GM23248 (cell line): ENCODE measurements at regions not wholly inside any gene's neighbourhood (a gene's known extent, or its start where the extent isn't known, plus 50 kb on each side); places are given as distances from the start of the nearest gene placed in this dataset.

Experiments
- DNase-seq: peaks from one replicate; pipeline ENCODE4 v3.0.0-alpha.2; 2015
- H2AFZ ChIP-seq: fragments of 200-600 bp; sonication (generic); 2 replicates; pipeline ENCODE4 v1.6.1; 2016; ENCODE audit warnings: antibody characterized with exemption
- H3F3A ChIP-seq: fragments of 200-600 bp; sonication (generic); 2 replicates; pipeline ENCODE4 v1.6.1; 2016; ENCODE audit warnings: mild to moderate bottlenecking, antibody characterized with exemption, mixed run types; ENCODE audit not compliant: insufficient read depth
- H3K27ac ChIP-seq: fragments of 200-600 bp; sonication (generic); 2 replicates; pipeline ENCODE4 v1.5.1; 2016; ENCODE audit warnings: mild to moderate bottlenecking
- H3K27me3 ChIP-seq: fragments of 200-600 bp; sonication (generic); replicated peaks from 2 replicates; pipeline ENCODE4 v1.6.1; 2016; ENCODE audit warnings: mild to moderate bottlenecking; ENCODE audit not compliant: insufficient read depth
- H3K36me3 ChIP-seq: fragments of 200-600 bp; sonication (generic); 2 replicates; pipeline ENCODE4 v1.6.1; 2016; ENCODE audit warnings: low read depth, mild to moderate bottlenecking
- H3K4me1 ChIP-seq: fragments of 200-600 bp; sonication (generic); 2 replicates; pipeline ENCODE4 v1.6.1; 2016; ENCODE audit warnings: mild to moderate bottlenecking; ENCODE audit not compliant: insufficient read depth
- H3K4me2 ChIP-seq: fragments of 200-600 bp; sonication (generic); one replicate; pipeline ENCODE4 v1.6.1; 2016; ENCODE audit warnings: mild to moderate bottlenecking; ENCODE audit not compliant: unreplicated experiment
- H3K4me3 ChIP-seq: fragments of 200-600 bp; sonication (generic); 2 replicates; pipeline ENCODE4 v1.5.1; 2016; ENCODE audit warnings: mild to moderate bottlenecking
- H3K79me2 ChIP-seq: fragments of 200-600 bp; sonication (generic); 2 replicates; pipeline ENCODE4 v1.6.1; 2016; ENCODE audit warnings: mild to moderate bottlenecking; ENCODE audit not compliant: insufficient read depth
- H3K9ac ChIP-seq: fragments of 200-600 bp; sonication (generic); 2 replicates; pipeline ENCODE4 v1.6.1; 2016; ENCODE audit warnings: mild to moderate bottlenecking
- H3K9me2 ChIP-seq: fragments of 200-600 bp; sonication (generic); 2 replicates; pipeline ENCODE4 v1.6.1; 2016; ENCODE audit warnings: mixed run types, mild to moderate bottlenecking, moderate library complexity; ENCODE audit not compliant: insufficient read depth
- H3K9me3 ChIP-seq: fragments of 200-600 bp; sonication (generic); one replicate; pipeline ENCODE4 v1.6.1; 2017; ENCODE audit warnings: low read depth
- H4K20me1 ChIP-seq: fragments of 200-600 bp; sonication (generic); 2 replicates; pipeline ENCODE4 v1.6.0; 2016; ENCODE audit not compliant: insufficient read depth
- EZH2 ChIP-seq: fragments of 200-600 bp; sonication (generic); IDR thresholded peaks from 2 replicates; pipeline ENCODE4 v1.6.1; 2018; ENCODE audit warnings: antibody characterized with exemption, mild to moderate bottlenecking; ENCODE audit not compliant: insufficient read depth, poor library complexity, severe bottlenecking
- EZH2phosphoT487 ChIP-seq: fragments of 200-600 bp; sonication (generic); IDR thresholded peaks from 2 replicates; pipeline ENCODE4 v1.6.1; 2018; ENCODE audit warnings: antibody characterized with exemption, moderate library complexity, mild to moderate bottlenecking, low read depth; ENCODE audit not compliant: insufficient read depth
- WGBS, 2 experiments: methylation state at CpG; one replicate each; pipeline ENCODE4 v1.1.6; 2015 to 2017; ENCODE audit warnings: low lambda C conversion rate in 2 of 2, low coverage in 1 of 2; ENCODE audit errors: missing lambda C conversion rate in 2 of 2; 5-methylcytosine and 5-hydroxymethylcytosine counted together
- in situ Hi-C: fragments of 300-500 bp; cut with MboI; formaldehyde crosslinking; loops from 2 replicates; pipeline ENCODE4 v1.15.0; 2020

- Histone ChIP-seq H3K36me3 (no peaks in the 10 kb centered on the region), H3K9me2 (no peaks in the 10 kb centered on the region), H3F3A (no peaks in the 10 kb centered on the region), H3K27me3 (no peaks in the 10 kb centered on the region), H3K9me3 (no peaks in the 10 kb centered on the region), H3K4me3 (no peak overlapping the region), H2AFZ (no peak overlapping the region), H3K4me1 (no peaks in the 10 kb centered on the region), H3K4me2 (no peak overlapping the region), H3K9ac (no peak overlapping the region), H4K20me1 (no peaks in the 10 kb centered on the region), H3K27ac (no peak overlapping the region), H3K79me2 (no peaks in the 10 kb centered on the region)
- no peak for TF ChIP-seq EZH2phosphoT487
- no peak for TF ChIP-seq EZH2
- in situ Hi-C loops = no loop called here
- peak; percentile 7 for DNase-seq
- 98 to 99% methylated on average over 2 of the region's 2 CpGs for WGBS, 2 experiments
These were observed 325.4 kb upstream of the AGTR1 start for GRCh38 chr3:148372206-148372875.

- Histone ChIP-seq H3K9me3 (no peaks in the 10 kb centered on the region), H3K9ac (no peak overlapping the region)
- in situ Hi-C loops = no loop called here
These were observed 323.7 kb upstream of the AGTR1 start for GRCh38 chr3:148373961-148374360.

GRCh38 chr3:148379763-148380382 lies 317.8 kb upstream of the AGTR1 start:
- no peaks in the 10 kb centered on the region for H3K79me2 ChIP-seq
- TF ChIP-seq EZH2phosphoT487 (no peak), EZH2 (no peak)
- no peak overlapping the region for H3K27ac ChIP-seq
- H3K4me2 ChIP-seq = no peak overlapping the region
- H3K27me3 ChIP-seq = no peaks in the 10 kb centered on the region
- no peaks in the 10 kb centered on the region for H3F3A ChIP-seq
- WGBS, 2 experiments = 74% methylated on average over 4 of the region's 4 CpGs
- H3K4me1 ChIP-seq = no peaks in the 10 kb centered on the region
- no peaks in the 10 kb centered on the region for H4K20me1 ChIP-seq
- no peak overlapping the region for H3K9ac ChIP-seq
- no peaks in the 10 kb centered on the region for H3K9me3 ChIP-seq
- in situ Hi-C loops = loop anchor here (10.0 kb wide), 2 partner anchors 335 to 565 kb away; no protein-coding TSS in a partner anchor
- peak overlapping the region; percentile 36 for H2AFZ ChIP-seq
- H3K9me2 ChIP-seq = no peaks in the 10 kb centered on the region
- H3K4me3 ChIP-seq = no peak overlapping the region
- peak; percentile 80 for DNase-seq
- no peaks in the 10 kb centered on the region for H3K36me3 ChIP-seq

More at GRCh38 chr3:148373961-148374360, 323.7 kb upstream of the AGTR1 start:
- Histone ChIP-seq H3K36me3 (no peaks in the 10 kb centered on the region), H3K4me1 (no peaks in the 10 kb centered on the region), H2AFZ (no peak overlapping the region), H3K9me2 (no peaks in the 10 kb centered on the region), H3K27ac (no peak overlapping the region), H3K4me3 (no peak overlapping the region), H3K27me3 (no peaks in the 10 kb centered on the region), H3F3A (no peaks in the 10 kb centered on the region), H3K4me2 (no peak overlapping the region), H3K79me2 (no peaks in the 10 kb centered on the region), H4K20me1 (no peaks in the 10 kb centered on the region)
- no peak for TF ChIP-seq EZH2phosphoT487
- no peak for TF ChIP-seq EZH2
- no peak for DNase-seq

- no peak overlapping the region for H3K4me2 ChIP-seq
- no peak overlapping the region for H3K27ac ChIP-seq
- no peak overlapping the region for H3K4me3 ChIP-seq
- H3F3A ChIP-seq = no peaks in the 10 kb centered on the region
- TF ChIP-seq EZH2 (no peak), EZH2phosphoT487 (no peak)
- H4K20me1 ChIP-seq = no peaks in the 10 kb centered on the region
- no peak for DNase-seq
- no peaks in the 10 kb centered on the region for H3K27me3 ChIP-seq
- H3K79me2 ChIP-seq = no peaks in the 10 kb centered on the region
- 0 out of 2 replicates have a peak overlapping the region, but pooled peaks have one; percentile 7 for H2AFZ ChIP-seq
- in situ Hi-C loops = loop anchor here (10.0 kb wide), 2 partner anchors 334 to 564 kb away; no protein-coding TSS in a partner anchor
- no peaks in the 10 kb centered on the region for H3K9me2 ChIP-seq
- H3K36me3 ChIP-seq = no peaks in the 10 kb centered on the region
- H3K9me3 ChIP-seq = no peaks in the 10 kb centered on the region
- no peaks in the 10 kb centered on the region for H3K4me1 ChIP-seq
- H3K9ac ChIP-seq = no peak overlapping the region
- WGBS, 2 experiments = 63 to 75% methylated on average over 6 of the region's 6 CpGs
These were observed 316.7 kb upstream of the AGTR1 start for GRCh38 chr3:148381051-148381450.
